SU-DHL-6 (cell line): ENCODE measurements at regions not wholly inside any gene's neighbourhood (a gene's known extent, or its start where the extent isn't known, plus 50 kb on each side); places are given as distances from the start of the nearest gene placed in this dataset.

Experiments
- EZH2phosphoT487 ChIP-seq: fragments of 200-600 bp; sonication (generic), shearing (Covaris generic); conservative IDR thresholded peaks from 2 replicates; pipeline ENCODE4 v1.6.1; 2018; ENCODE audit warnings: mild to moderate bottlenecking, antibody characterized with exemption, low read length, moderate library complexity, mixed read lengths
- TF ChIP-seq, protein P1 (sequence below): fragments of 200-600 bp; sonication (generic); IDR thresholded peaks from one replicate; pipeline ENCODE4 v1.5.1; 2017; ENCODE audit warnings: antibody characterized with exemption, mild to moderate bottlenecking, low read length, moderate library complexity; ENCODE audit not compliant: insufficient read depth, poor library complexity, severe bottlenecking

DNA sequence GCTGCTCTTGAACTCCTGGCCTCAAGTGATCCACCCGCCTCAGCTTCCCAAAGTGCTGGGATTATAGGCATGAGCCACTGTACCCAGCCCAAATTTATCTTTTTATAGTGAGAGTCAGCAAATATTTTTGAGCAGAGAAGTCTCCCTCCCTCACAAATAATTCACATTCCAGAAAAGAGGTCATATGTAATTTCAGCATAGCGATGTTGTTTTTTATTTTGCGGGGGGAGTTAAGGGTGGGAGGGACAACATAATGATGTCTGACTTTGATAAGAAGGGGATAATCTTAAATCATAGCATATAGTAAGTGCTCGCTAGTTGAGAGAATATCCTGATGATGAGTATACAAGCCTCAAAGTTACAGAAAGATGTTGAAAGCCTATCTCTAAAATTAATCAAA is 1090.2 kb upstream of the ACVR2A start:
- TF ChIP-seq, protein P1, sequence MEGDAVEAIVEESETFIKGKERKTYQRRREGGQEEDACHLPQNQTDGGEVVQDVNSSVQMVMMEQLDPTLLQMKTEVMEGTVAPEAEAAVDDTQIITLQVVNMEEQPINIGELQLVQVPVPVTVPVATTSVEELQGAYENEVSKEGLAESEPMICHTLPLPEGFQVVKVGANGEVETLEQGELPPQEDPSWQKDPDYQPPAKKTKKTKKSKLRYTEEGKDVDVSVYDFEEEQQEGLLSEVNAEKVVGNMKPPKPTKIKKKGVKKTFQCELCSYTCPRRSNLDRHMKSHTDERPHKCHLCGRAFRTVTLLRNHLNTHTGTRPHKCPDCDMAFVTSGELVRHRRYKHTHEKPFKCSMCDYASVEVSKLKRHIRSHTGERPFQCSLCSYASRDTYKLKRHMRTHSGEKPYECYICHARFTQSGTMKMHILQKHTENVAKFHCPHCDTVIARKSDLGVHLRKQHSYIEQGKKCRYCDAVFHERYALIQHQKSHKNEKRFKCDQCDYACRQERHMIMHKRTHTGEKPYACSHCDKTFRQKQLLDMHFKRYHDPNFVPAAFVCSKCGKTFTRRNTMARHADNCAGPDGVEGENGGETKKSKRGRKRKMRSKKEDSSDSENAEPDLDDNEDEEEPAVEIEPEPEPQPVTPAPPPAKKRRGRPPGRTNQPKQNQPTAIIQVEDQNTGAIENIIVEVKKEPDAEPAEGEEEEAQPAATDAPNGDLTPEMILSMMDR = no peak
- no peak for TF ChIP-seq EZH2phosphoT487
